Fibroblast of lung (primary cell): ENCODE measurements at regions not wholly inside any gene's neighbourhood (a gene's known extent, or its start where the extent isn't known, plus 50 kb on each side); places are given as distances from the start of the nearest gene placed in this dataset.

Source experiments
- CTCF ChIP-seq, 2 donors: IDR thresholded peaks in 1 of 2; conservative IDR thresholded peaks in 1 of 2; 1 replicate in 1 of 2; 2 replicates in 1 of 2; pipeline ENCODE4 v1.5.1; 2011 to 2012; ENCODE audit warnings: low read length in 2 of 2, control low read depth in 1 of 2, inconsistent platforms in 1 of 2, low read depth in 1 of 2, mild to moderate bottlenecking in 1 of 2
- EZH2 ChIP-seq: IDR thresholded peaks from 2 replicates; pipeline ENCODE4 v1.5.1; 2012; ENCODE audit warnings: low read length, control low read depth, mild to moderate bottlenecking; ENCODE audit errors: missing control alignments

- TF ChIP-seq CTCF (conservative IDR thresholded peaks at IDR 0.05 in 1 of 2, IDR thresholded peaks at IDR 0.05 in 1 of 2; ENCODE audit: low read depth in 1 of 2, low read length in 2 of 2) (no peak), EZH2 (no peak)
These were observed 88.1 kb upstream of the RNF180 start for GRCh38 chr5:64077589-64077988.
